NCI-H146 treated with DMSO at 0.1 percent for 48 hours (cell line): ENCODE measurements at regions not wholly inside any gene's neighbourhood (a gene's known extent, or its start where the extent isn't known, plus 50 kb on each side); places are given as distances from the start of the nearest gene placed in this dataset.
"Not testable (repeated sequence)": the region's sequence is repeated elsewhere in the genome, so short reads cannot be mapped to it uniquely, and the experiment has no call there.

Experiments
- DNase-seq: peaks from one replicate; lab custom pipeline; 2025; ENCODE audit not compliant: unreplicated experiment; lab: John Stamatoyannopoulos, UW

DNA sequence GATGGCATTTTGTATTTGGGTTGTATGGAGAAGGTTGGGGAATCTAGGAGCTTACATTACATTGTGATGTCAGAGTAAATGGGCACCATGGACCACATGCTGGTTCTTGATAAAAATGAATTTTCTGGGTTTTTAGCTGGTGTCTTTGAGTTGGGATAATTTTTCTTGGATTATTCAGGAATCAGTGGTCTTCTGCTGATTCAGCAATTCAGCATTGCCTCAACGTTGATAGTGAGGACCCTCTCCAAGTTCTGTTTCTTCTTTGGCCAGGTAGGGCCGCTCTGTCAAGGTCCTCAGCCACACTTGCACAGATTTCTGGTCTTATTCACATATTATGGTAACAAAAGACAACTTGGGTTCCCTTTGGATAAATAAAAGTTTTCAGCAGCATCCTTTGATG is 312.0 kb upstream of the TPK1 start:
- DNase-seq = no peak

DNA sequence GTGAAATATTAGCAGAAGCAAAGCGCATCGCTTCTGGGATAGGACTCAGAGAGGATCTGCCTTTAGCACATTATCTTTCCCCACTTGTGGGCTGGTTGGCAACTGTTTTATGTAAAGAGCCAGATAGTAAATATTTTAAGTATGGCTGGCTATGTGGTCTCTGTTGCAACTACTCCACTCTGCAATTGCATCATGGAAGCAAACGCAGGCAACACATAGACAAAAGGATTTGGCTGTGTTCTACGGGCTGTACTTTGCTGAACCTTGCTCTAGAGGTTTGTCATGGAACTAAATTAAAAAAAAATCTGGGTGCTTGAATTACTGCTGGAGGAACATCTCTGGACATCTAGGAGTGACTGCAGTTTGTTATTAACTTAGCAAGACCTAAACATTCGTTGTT is 307.8 kb upstream of the TPK1 start:
- no peak for DNase-seq

DNA sequence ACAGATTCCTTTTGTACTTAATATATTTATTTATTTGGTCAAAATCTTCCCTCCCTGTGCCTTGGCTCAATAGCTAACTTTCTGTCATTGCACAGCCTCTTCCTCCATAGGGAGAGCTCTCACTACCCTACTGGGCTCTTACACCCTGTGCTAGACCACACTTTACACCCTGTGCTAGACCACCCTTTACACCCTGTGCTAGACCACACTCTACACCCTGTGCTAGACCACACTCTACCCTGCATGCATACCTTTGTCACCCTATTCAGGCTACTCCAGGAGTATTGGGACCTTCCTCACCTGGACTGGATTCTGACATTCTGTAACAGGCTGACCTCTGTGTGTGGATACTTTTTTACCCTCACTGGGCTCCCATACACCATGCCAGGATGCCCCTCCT is 298.5 kb upstream of the TPK1 start:
- DNase-seq = no peak

DNA sequence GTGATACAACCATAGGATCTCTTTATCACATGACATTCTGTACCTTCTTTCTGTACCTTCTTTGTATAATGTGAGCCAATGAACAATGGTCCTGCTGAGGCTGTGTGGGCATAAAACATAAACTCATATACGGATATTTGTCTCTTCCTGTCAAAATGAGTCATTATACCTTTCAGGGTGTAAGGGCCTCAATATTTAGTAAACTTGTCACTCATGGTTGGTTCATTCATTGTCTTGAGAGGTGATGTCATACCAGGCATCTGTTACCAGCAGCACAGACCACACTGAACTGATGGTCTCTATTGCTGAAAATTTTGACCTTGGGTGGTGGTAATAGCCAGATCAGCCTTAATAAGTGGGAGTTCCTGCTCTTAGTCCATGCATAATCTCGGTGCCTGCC is 287.6 kb upstream of the TPK1 start:
- no peak for DNase-seq

DNA sequence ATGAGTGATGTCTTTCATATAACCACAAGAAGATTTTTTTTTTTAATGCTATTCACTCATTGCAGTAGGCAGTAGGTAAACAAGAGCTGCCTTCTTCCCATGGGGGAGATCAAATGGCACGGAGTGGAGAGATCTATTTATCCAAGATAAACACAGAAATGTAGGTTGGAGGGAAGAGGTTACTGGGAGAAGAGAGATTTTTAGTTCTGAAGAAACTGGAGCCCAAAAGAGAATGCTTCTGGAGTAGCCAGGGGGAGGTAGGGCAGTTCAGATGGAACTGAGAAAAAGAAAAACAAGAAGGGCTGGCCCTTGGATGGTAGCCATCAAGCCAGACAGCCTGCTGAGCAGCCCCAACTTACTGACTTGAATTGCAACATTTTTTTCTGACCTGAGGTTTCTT is 270.1 kb upstream of the TPK1 start:
- DNase-seq = peak; percentile 90

DNA sequence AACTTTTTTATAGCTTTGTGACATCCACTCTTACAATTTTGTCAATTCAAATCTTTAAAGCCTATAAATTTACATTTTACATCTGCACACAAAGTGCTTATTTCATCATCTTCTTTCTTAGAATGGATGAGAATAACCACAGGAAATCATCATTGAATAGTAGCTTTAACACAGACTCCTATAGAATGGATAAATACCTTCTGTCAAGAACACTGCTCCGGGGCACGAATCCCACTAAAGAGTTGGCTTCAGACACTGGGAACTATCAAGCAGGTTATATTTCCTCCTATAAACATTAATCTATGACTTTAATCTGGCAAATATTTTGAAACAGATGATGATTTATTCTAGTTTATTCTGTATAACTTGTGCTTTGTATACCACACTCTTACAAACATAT is 269.7 kb upstream of the TPK1 start:
- DNase-seq = peak; percentile 90

DNA sequence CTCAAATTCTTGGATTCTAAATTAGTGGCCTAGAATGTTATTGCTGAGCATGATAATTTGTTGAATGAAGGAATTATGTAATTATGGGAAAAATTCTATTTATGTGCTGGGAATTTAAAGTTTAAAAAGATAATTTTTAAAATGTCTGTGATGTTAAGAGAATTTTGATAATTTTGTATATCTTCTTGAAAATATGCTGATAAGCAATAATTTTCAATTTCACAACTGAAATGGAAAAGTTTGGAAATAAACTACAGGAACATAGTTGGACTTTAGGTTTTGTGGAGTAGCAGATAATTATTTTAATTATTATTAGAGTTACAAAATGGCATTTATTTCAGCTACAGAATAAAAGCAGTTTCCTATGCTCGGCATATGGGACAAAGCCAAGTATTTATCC is 268.5 kb upstream of the TPK1 start:
- DNase-seq = no peak

DNA sequence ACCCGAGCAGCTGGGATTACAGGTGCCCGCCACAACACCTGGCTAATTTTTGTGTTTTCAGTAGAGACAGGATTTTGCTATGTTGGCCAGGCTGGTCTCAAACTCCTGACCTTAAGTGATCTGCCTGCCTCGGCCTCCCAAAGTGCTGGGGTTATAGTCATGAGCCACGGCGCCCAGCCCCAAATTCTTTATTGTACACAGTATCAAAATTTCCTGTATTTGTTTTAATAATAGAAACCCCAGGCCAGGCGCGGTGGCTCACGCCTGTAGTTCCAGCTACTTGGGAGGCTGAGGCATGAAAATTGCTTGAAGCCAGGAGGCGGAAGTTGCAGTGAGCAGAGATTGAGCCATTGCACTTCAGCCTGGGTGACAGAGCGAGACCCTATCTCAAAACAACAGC is 266.3 kb upstream of the TPK1 start:
- not testable (repeated sequence) for DNase-seq

DNA sequence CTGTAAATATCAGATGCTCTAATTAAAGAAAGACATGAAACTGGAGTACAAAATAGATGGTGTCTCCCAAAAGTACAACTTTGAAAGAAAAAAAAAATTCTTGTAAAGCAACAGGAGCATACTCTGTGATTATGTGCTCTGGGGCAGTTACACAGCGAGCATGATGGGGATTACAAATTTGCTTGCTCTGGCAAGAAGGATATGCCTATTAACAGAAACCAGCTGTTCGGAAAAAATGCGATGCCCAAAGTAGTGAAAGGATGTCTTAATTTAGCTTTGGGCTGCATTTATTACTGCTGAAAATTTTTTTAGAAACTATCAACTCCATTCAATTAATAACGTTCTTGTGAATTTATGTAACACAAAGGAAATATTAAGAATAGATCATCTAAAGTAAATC is 256.9 kb upstream of the TPK1 start:
- DNase-seq = no peak

DNA sequence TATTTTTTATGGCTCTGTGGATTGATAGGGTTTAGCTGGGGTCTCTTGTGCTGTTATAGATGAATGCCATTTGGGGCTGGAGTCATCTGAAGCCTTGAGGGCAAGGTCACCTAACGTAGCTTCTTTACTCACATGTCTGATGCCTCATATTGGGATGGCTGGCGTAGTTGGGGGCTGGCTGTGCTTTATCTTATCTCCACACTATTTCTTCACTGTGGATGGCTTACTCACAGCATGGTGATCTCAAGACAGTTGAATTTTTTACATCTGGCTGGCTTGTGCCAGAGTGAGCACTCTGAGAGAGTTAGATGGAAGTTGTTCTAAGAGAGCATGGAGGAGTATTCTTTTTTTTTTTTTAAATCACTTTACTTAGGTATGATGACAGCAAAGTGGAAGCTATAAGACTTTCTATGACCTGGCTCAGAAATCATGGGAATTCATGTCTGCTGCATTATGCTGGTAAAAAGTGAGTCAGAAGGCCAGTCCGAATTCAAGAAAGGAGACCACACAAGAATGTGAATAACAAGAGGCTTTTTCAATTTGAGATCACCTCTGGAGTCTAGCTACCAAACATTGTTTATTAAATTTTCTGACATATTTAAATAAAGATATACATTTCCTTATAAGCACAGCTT is 252.4 kb upstream of the TPK1 start:
- DNase-seq = no peak

DNA sequence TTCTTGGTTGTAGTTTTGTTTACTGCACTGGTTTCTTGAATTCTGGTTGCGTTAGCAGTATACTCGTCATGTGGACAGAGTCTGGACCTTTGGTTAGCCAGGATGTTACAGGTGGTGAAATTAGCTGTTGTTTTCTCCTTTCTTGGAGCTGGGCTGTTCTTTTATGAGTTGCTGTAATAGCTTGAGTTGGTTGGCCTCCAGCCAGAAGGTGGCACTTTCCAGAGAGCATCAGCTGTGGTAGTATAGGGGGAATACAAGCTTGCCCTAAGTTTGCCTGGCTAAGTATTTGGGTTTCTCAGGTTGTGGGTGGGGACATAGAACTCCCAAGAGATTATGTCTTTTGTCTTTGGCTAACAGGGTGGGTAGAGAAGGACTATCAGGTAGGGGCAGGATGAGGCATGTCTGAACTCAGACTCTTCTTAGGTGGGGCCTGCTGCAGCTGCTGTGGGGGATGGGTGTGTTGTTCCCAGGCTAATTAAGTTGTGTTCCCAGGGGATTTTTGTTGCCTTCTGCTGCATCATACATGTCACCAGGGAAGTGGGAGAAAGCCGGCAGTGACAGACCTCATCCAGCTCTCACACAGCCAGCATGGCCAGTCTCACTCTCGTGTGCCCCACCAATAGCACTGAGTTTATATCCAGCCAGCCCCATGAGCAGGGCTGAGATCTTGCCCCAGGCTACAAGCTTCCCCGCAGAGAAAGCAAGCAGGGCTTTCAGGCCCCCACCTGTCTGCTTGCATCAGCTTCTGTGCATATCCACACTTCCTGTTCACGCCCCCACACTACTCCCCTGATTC is 246.7 kb upstream of the TPK1 start:
- DNase-seq = peak; percentile 86

DNA sequence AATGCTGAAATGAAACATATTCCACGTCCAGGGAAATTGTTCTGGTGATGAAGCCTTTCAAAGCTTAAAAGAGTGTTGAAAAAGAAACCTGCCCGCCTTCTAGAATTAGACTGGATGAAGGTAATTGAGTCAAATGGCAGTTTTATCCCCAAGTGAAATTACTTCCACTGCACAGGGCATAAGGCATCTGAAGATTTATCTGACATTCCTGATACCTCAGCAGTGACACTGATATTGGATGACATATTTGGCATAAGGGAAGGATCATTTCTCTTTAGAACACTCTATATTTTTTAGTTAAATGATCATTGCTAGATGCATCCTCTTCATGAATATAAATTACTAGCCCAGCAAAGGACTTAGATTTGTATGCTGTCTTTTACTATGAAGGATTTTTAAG is 229.6 kb upstream of the TPK1 start:
- DNase-seq = no peak

DNA sequence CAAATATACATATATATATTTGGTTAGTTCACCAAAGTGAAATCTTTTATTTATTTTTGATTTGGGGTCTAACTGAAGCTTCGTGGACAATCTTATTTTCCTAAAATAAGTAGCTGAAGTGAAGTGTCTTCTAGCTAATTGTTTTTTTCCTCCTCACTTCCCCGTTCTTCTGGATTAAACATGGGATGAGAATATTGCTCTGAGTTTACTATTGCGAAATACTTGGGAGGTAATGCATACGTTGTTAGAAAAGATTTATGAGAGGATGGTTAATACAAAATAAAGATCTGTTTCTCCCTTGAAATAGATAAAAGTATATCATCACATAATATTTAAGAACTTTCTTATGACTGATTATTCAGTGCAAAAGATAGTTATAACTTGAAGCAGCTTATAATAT is 228.3 kb upstream of the TPK1 start:
- no peak for DNase-seq

DNA sequence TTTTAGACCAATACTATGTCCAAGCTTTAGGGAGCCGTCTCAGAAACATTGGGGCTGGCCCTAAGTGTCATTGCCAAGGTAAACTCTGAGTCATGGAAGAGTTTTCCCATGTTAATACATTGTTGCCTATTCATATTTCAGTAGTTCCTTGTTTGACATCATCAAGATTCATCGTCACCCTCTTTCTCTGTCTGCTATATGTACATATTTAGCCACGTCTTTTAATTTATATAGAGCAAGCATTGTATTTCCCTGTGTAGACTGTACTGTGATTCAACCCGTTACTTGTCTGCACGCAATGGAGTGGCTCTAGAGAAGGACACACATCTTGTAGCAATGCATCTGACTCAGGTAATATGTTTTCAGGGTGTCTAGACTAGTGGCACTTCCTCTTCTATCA is 217.9 kb upstream of the TPK1 start:
- no peak for DNase-seq

DNA sequence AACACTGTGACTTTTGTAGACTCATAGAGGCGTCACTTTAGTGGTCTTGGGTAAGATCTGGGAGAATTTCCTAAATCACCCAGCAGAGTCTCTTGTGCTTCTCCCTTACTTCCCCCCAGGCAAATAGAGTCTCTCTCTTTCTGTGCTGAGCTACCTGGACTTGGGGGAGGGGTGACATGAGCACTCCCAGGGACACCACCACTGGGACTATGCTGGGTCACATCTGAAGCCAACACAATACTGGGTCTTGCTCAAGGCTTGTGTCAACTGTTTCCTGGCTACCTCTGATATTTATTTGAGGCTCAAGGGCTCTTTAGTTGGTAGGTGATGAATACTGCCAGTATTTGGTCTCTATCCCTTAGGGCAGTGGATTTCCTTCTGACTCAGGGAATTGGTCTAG is 214.6 kb upstream of the TPK1 start:
- peak; percentile 42 for DNase-seq

DNA sequence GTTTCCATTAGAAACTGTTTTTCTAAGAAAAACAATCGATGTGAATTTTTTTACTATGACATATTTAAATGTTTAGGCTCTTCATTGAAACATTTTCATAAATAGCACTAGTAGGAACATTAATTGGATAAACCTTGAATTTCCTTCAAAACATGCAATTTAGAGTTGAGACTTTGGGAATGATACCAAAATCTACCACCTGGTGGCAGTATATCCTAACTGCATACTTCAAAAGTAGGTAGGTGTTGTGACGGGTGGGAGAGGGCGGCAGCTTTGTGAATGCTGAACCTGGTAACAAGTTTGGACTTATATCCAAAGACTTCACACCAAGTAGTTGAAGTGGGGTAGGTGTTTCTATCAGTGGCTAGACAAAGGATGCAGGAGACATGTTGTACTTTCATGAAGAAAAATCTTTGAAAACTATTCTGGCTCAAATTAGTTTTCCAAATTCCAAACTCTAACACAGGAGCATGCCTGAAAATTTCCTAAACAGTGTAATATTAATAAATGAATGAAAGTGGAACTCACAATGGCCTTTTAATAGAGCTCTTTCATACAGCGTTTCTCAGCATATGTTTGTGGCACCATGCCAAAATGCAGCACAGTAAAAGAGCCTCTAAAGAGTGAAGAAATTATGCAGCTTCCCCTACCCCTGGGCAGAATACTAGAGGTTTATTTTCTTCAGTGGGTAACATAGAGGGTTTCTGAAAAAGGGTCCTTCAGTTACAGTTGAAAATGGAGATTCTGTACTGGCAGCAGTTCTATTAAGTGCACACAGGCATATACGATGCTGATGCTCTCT is 201.0 kb upstream of the TPK1 start:
- DNase-seq = peak; percentile 59

DNA sequence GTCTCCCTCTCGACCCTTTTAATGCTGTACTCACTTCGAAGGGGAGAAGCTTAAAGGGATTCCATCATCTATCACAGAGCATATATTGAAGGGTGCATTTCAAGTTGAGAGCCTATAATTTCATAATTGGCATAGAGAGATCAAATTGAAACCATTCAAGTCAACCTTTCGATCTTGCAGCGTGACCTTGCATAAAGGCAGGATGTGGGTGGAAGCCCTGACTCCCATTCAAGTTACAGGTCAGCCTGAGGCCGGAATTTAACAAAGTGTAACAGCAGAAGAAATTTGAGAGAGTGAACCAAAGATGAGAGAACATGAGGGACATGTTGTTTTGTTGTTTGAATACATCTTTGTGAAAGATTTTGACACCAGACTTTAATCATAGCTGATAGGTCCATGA is 195.3 kb upstream of the TPK1 start:
- peak; percentile 42 for DNase-seq

DNA sequence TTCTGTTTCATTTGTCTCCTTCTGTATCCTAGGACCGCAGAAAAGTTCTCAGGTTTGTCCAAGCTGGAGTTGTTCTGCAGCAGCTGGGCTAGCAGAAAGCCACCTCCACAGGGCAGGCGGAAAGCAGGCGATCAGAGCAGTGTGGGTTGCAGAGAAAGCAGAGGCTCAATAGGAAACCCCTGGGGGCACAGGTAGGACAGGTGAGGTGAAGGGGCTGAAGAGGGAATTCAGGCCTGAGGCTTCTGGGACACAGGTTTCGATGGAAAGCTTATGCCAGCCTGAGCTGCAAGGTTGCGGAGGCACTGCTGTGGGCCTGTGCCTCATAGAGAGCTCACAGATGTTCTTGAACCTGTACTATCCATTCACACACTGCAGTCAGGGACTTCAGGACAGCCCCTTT is 194.9 kb upstream of the TPK1 start:
- peak; percentile 42 for DNase-seq

DNA sequence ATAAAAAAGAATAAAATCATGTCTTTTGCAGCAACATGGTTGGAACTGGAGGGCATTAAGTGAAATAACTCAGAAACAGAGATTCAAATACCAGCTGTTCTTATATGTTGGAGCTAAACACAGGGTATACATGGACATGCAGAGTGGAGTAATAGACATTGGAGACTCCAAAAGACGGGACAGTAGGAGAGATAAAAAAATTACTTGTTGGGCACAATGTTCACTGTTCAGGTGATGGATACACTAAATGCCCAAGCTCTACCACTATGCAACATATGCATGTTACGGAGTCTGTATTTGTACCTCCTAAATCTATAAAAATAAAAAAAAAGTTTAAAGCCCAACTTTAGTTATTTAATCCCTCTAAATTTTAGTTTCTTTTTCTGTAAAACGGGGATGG is 184.6 kb upstream of the TPK1 start:
- no peak for DNase-seq

DNA sequence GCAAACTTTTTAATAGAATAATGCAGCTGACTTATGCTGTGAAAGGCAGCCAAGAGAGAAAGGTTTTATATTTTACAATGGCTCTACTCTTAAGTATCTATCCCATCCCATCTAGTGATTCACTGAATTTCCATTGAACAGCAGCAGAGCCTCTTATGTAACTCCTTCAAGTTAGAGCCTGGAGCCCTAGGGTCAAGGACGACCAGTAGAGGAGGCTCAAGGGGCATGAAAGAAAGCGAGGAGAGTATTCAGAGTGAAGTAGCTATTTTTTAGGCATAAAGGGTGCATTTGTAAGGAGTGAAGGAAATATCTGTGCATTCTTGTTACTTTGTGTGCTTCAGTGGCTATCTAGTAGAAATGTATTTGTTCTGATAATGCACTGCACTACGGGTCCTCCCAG is 180.2 kb upstream of the TPK1 start:
- peak; percentile 48 for DNase-seq

DNA sequence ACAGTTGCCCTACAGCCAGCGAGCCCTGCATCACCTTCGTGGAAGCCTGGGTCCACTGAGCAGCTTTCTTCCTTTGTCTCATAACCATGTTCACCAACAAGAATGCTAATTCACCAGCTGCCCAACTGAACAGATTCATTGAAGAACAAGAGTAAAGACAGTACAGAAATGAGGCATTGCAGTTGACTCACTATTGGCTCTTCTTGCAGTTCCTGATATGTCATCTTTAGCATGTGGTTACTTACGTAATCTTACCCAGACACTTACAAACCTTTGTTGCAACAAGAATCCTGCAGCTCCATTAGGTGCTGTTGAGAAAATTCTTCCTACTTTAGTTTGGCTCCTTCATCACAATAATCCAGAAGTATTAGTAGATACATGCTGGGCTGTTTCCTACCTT is 174.0 kb upstream of the TPK1 start:
- no peak for DNase-seq

DNA sequence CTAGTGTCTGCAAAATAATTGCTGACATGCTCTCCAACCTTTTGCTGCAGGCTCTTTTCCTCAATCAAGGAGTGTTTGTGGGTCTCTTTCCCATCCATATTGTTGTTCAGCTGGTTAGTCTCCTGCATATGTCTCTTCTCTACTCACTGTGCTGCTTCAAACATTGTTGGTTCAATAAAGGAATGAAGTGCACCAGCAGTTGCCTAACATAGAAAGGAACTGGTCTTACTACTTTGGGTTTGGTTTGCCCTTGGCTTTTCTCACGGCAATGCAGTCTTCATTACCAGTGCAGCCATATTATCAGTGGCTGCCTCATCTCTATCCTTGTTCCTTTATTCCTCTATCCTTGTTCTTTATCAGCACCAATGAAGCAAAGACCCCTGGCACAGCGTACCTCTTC is 169.7 kb upstream of the TPK1 start:
- no peak for DNase-seq
